Neural progenitor cell (in vitro differentiated cells): ENCODE measurements at regions not wholly inside any gene's neighbourhood (a gene's known extent, or its start where the extent isn't known, plus 50 kb on each side); places are given as distances from the start of the nearest gene placed in this dataset.

Experiments used
- DNase-seq: peaks from one replicate; pipeline ENCODE4 v3.0.0-alpha.2; 2016; ENCODE audit warnings: low spot score
- H2AFZ ChIP-seq: fragments of 200-600 bp; sonication (generic); replicated peaks from 2 replicates; pipeline ENCODE4 v1.6.1; 2016; ENCODE audit warnings: antibody characterized with exemption
- H3F3A ChIP-seq: fragments of 200-600 bp; sonication (generic); 2 replicates; pipeline ENCODE4 v1.6.1; 2016; ENCODE audit warnings: antibody characterized with exemption, low read depth
- H3K27ac ChIP-seq: fragments of 200-600 bp; sonication (generic); 2 replicates; pipeline ENCODE4 v1.5.1; 2016; ENCODE audit warnings: mild to moderate bottlenecking
- H3K27me3 ChIP-seq: fragments of 200-600 bp; sonication (generic); 2 replicates; pipeline ENCODE4 v1.6.1; 2016; ENCODE audit warnings: mild to moderate bottlenecking, moderate library complexity
- H3K36me3 ChIP-seq: fragments of 200-600 bp; sonication (generic); 2 replicates; pipeline ENCODE4 v1.5.1; 2016
- H3K4me1 ChIP-seq: fragments of 200-600 bp; sonication (generic); 2 replicates; pipeline ENCODE4 v1.6.1; 2016; ENCODE audit warnings: mixed run types
- H3K4me2 ChIP-seq: fragments of 200-600 bp; sonication (generic); 2 replicates; pipeline ENCODE4 v1.6.1; 2016
- H3K4me3 ChIP-seq: fragments of 200-600 bp; sonication (generic); 2 replicates; pipeline ENCODE4 v1.5.1; 2016
- H3K79me2 ChIP-seq: fragments of 200-600 bp; sonication (generic); 2 replicates; pipeline ENCODE4 v1.6.1; 2016; ENCODE audit warnings: low read depth
- H3K9ac ChIP-seq: fragments of 200-600 bp; sonication (generic); 2 replicates; pipeline ENCODE4 v1.6.1; 2016
- H3K9me3 ChIP-seq: fragments of 200-600 bp; sonication (generic); 2 replicates; pipeline ENCODE4 v1.5.1; 2016; ENCODE audit warnings: low read depth
- H4K20me1 ChIP-seq: fragments of 200-600 bp; sonication (generic); 2 replicates; pipeline ENCODE4 v1.6.1; 2016; ENCODE audit warnings: low read depth
- H3K27ac Mint-ChIP-seq: 3 replicates; pipeline ENCODE4 v1.8.0; 2021; ENCODE audit warnings: mixed read lengths
- H3K27me3 Mint-ChIP-seq: 2 replicates; pipeline ENCODE4 v1.8.0; 2022; ENCODE audit warnings: low read depth, mild to moderate bottlenecking, inconsistent platforms, moderate library complexity, mixed read lengths; ENCODE audit not compliant: insufficient read depth
- H3K36me3 Mint-ChIP-seq: 3 replicates; pipeline ENCODE4 v1.8.0; 2021; ENCODE audit warnings: mixed read lengths
- H3K4me1 Mint-ChIP-seq: 3 replicates; pipeline ENCODE4 v1.8.0; 2021; ENCODE audit warnings: mixed read lengths
- H3K4me3 Mint-ChIP-seq: 3 replicates; pipeline ENCODE4 v1.8.0; 2021; ENCODE audit warnings: mild to moderate bottlenecking, moderate library complexity, mixed read lengths
- H3K9me3 Mint-ChIP-seq: 3 replicates; pipeline ENCODE4 v1.8.0; 2020; ENCODE audit warnings: mixed read lengths
- EZH2 ChIP-seq: fragments of 200-600 bp; sonication (generic); IDR thresholded peaks from 2 replicates; pipeline ENCODE4 v1.6.1; 2017; ENCODE audit warnings: antibody characterized with exemption, mild to moderate bottlenecking, moderate library complexity
- EZH2phosphoT487 ChIP-seq: fragments of 200-600 bp; sonication (generic); IDR thresholded peaks from 2 replicates; pipeline ENCODE4 v1.6.1; 2017; ENCODE audit warnings: antibody characterized with exemption
- TF ChIP-seq, protein P1 (sequence below): fragments of 200-600 bp; sonication (generic); IDR thresholded peaks from 2 replicates; pipeline ENCODE4 v1.5.1; 2017; ENCODE audit warnings: antibody characterized with exemption, mild to moderate bottlenecking

DNA sequence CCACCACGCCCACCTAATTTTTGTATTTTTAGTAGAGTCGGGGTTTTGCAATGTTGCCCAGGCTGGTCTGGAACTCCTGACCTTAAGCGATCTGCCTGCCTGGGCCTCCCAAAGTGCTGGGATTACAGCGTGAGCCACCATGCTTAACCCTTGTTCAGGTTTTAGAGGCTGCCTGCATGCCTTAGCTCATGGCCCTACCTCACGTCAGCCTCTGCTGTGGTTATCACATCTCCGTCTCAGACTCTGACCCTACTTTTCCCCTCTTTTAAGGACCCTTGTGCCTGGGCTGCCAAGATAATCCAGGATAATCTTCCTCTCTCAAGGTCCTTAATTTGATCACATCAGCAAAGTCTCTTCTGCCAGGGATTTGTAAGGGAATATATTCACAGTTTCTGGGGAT is 98.2 kb upstream of the PMAIP1 start:
- no peak overlapping the region for H3K4me3 Mint-ChIP-seq
- no peaks in the 10 kb centered on the region for H3K36me3 Mint-ChIP-seq
- no peak overlapping the region for H3K4me2 ChIP-seq
- H3K79me2 ChIP-seq = no peaks in the 10 kb centered on the region
- H3K27ac Mint-ChIP-seq = no peak overlapping the region
- TF ChIP-seq, protein P1, sequence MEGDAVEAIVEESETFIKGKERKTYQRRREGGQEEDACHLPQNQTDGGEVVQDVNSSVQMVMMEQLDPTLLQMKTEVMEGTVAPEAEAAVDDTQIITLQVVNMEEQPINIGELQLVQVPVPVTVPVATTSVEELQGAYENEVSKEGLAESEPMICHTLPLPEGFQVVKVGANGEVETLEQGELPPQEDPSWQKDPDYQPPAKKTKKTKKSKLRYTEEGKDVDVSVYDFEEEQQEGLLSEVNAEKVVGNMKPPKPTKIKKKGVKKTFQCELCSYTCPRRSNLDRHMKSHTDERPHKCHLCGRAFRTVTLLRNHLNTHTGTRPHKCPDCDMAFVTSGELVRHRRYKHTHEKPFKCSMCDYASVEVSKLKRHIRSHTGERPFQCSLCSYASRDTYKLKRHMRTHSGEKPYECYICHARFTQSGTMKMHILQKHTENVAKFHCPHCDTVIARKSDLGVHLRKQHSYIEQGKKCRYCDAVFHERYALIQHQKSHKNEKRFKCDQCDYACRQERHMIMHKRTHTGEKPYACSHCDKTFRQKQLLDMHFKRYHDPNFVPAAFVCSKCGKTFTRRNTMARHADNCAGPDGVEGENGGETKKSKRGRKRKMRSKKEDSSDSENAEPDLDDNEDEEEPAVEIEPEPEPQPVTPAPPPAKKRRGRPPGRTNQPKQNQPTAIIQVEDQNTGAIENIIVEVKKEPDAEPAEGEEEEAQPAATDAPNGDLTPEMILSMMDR = no peak
- TF ChIP-seq EZH2phosphoT487 = no peak
- TF ChIP-seq EZH2 = no peak
- H3K9ac ChIP-seq = no peak overlapping the region
- DNase-seq = no peak
- H3K27me3 Mint-ChIP-seq = peaks cover 5% of the 10 kb centered on the region
- H4K20me1 ChIP-seq = no peaks in the 10 kb centered on the region
- H2AFZ ChIP-seq = no peak overlapping the region
- H3K4me3 ChIP-seq = no peak overlapping the region
- peaks cover 2% of the 10 kb centered on the region for H3K4me1 Mint-ChIP-seq
- H3K9me3 ChIP-seq = no peaks in the 10 kb centered on the region
- no peaks in the 10 kb centered on the region for H3K36me3 ChIP-seq
- H3K4me1 ChIP-seq = no peaks in the 10 kb centered on the region
- no peaks in the 10 kb centered on the region for H3K27me3 ChIP-seq
- no peaks in the 10 kb centered on the region for H3F3A ChIP-seq
- no peak overlapping the region for H3K27ac ChIP-seq
- no peaks in the 10 kb centered on the region for H3K9me3 Mint-ChIP-seq

DNA sequence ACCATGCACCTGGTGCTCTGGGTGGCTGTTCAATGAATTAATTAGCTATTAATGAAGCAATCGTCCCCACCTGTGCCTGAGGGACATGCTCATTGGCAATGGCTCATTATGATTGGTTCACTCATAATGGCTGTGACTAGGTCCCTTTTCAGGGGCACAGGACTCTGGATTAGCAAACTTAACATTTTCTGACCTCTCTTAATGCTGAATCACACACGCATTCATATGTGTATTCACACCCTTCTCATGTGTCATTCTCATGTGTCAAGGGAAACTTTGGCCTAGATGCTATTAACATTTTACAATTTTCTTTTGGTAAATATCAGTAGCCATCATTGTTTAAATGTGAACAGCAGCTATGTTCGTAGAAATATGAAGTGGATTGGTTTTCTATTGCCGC is 98.9 kb upstream of the PMAIP1 start:
- no peak overlapping the region for H3K27ac ChIP-seq
- peaks cover 5% of the 10 kb centered on the region for H3K27me3 Mint-ChIP-seq

DNA sequence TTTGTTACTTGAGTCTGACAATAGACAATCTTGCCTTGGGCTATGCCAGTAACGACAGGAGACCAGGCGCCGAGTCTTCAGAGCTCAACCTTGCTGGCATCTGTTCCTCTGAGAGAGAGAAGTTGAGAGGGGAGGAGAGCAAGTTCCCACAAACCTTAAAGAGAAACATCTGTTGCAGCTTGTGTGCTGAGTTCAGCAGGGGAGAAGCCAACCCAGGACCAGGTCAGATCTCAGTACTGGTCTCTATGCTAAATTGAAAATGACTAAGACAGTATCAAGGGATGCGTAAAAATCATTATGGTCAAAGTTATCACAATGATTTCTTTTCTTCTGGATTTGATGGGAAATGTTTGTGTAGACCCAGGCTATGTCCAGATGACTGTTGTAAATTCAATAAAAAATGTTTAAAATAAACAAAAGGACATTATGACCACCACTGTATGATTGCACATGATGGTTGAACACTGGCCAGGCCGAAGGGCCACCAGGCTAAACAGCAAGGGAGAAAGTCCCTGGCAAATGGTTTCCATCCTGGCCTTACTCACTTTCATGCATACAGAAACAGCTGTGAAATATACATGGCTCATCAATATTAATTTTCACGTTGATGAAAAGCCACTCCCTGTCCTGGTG is 100.3 kb upstream of the PMAIP1 start:
- Histone ChIP-seq H3K79me2 (no peaks in the 10 kb centered on the region), H3K4me1 (no peaks in the 10 kb centered on the region), H3K9ac (no peak overlapping the region), H3K4me3 (no peak overlapping the region), H3K27me3 (no peaks in the 10 kb centered on the region), H4K20me1 (no peaks in the 10 kb centered on the region), H3K4me2 (no peak overlapping the region), H3F3A (no peaks in the 10 kb centered on the region), H3K27ac (no peak overlapping the region), H3K36me3 (no peaks in the 10 kb centered on the region), H3K9me3 (no peaks in the 10 kb centered on the region), H2AFZ (no peak overlapping the region)
- peaks cover 2% of the 10 kb centered on the region for H3K4me1 Mint-ChIP-seq
- TF ChIP-seq, protein P1 = no peak
- TF ChIP-seq EZH2 = no peak
- no peak for TF ChIP-seq EZH2phosphoT487
- peaks cover 5% of the 10 kb centered on the region for H3K27me3 Mint-ChIP-seq
- DNase-seq = no peak
- H3K27ac Mint-ChIP-seq = no peak overlapping the region
- H3K4me3 Mint-ChIP-seq = no peak overlapping the region
- H3K9me3 Mint-ChIP-seq = no peaks in the 10 kb centered on the region
- no peaks in the 10 kb centered on the region for H3K36me3 Mint-ChIP-seq

More for the DNA sequence above, 98.9 kb upstream of the PMAIP1 start:
- Histone ChIP-seq H3K4me1 (no peaks in the 10 kb centered on the region), H2AFZ (no peak overlapping the region), H3K36me3 (no peaks in the 10 kb centered on the region), H3K27me3 (no peaks in the 10 kb centered on the region), H3K4me3 (no peak overlapping the region), H3K79me2 (no peaks in the 10 kb centered on the region), H3K9ac (no peak overlapping the region), H3K4me2 (no peak overlapping the region), H3K9me3 (no peaks in the 10 kb centered on the region), H4K20me1 (no peaks in the 10 kb centered on the region), H3F3A (no peaks in the 10 kb centered on the region)
- Mint-ChIP-seq H3K4me1 (peaks cover 2% of the 10 kb centered on the region), H3K27ac (no peak overlapping the region), H3K36me3 (no peaks in the 10 kb centered on the region), H3K4me3 (no peak overlapping the region), H3K9me3 (no peaks in the 10 kb centered on the region)
- TF ChIP-seq, protein P1 = no peak
- no peak for TF ChIP-seq EZH2
- DNase-seq = no peak
